HG02938 (cell line): ENCODE measurements at regions not wholly inside any gene's neighbourhood (a gene's known extent, or its start where the extent isn't known, plus 50 kb on each side); places are given as distances from the start of the nearest gene placed in this dataset.
"Not testable (repeated sequence)": the region's sequence is repeated elsewhere in the genome, so short reads cannot be mapped to it uniquely, and the experiment has no call there.

Experiments
- ATAC-seq: cut with Tn5 transposase; IDR thresholded peaks from one replicate; pipeline ENCODE4 v1.9.1; 2021; ENCODE audit warnings: mild to moderate bottlenecking, moderate library complexity; ENCODE audit not compliant: unreplicated experiment

- ATAC-seq: no peak
Observed at GRCh38 chr1:221867003-221867402, 125.1 kb upstream of the DUSP10 start.

DNA sequence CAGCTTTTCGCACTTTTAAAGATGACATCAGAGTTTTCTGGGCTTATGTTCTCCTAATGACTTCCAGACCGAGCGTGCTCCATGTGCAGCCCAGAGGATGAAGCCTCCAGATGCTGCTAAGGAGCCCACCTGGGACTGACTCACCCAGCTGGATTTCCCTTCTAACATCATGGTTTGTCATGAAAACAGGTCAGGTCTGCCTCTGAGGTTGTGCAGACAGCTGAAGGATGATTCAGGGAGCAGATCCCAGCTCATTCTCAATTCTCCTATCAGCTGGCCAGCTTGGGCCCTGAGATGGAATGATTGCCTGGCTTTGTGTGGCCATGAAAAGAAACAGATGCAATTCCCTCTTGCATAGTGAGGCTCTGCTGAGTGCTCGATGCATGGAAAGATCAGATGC, 123.9 kb upstream of the DUSP10 start:
- no peak for ATAC-seq

DNA sequence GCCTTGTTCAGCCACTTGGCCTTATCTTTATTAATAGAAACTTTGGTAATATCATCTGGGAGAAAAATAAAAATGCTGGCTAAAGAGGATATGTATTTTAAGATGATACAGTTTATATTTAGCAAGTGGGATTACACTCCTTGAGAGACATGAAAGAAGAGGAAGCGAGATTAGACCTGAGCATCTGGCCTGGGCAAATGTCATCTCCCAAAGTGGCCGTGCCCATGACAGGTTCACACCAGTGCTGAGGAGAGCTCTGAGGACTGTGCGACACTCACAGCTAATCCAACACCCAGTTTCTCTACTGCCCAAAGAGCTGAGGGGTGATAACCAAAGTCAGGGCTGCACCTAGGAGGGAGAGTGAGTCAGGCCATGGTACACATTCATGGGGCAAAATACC, 121.7 kb upstream of the DUSP10 start:
- ATAC-seq: no peak

DNA sequence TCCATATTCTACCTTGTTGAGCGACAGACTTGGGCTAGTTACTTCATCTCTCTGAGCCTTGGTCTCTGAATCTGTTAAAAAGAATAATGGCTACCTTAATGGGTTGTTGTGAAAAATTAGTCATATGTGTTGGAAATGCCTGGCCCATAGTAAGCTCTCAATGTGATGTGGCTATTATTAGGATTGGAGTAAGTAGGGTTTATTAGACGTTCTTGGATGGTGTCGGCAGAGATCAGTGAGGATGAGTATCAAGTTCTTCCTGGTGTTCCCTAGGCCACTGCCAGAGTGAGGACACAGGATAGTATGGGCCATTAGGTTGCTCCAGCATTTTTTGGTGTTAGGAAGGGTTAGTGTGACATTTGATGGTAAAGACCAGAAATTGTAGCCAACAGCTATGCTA, 121.1 kb upstream of the DUSP10 start:
- no peak for ATAC-seq

GRCh38 chr1:221858818-221859611, 117.1 kb upstream of the DUSP10 start:
- no peak for ATAC-seq

GRCh38 chr1:221857094-221857444, 115.2 kb upstream of the DUSP10 start:
- not testable (repeated sequence) for ATAC-seq

DNA sequence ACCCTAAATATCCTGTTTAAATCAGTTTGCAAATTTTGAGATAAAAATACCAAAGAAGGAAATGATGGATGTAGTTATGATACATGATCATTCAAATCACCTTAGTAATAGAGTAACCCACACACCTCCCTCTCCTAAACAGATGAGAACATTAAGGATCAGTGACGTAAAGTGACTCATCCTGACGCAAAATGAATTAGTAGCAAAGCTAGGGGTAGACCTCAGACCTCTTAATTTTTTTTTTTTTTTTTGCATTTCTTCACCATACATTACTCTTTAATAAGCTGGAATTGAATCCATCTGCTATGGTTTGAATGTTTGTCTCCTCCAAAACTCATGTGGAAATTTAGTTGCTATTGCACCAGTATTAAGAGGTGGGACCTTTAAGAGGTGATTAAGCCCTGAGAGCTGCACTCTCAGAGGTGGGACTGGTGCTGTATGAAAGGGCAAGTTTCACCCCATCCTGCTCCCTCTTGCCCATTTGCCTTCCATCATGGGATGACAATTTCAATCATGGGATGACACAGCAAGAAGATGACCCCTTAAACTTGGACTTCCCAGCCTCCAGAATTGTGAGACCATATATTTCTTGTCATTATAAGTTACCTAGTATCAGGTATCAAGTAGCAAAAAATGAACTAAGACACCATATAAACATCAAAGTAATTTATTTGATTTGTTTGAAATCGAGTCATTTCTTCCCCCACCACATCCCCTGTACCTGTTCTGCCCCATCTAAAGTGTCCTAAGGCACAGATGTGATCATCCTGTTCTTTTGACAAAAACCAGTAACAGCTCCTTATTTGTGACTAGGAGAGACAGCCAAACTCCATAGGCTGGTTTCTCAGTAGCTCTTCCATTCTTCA, 114.6 kb upstream of the DUSP10 start:
- no peak for ATAC-seq

- ATAC-seq: no peak
Observed at GRCh38 chr1:221855156-221855555, 113.3 kb upstream of the DUSP10 start.

DNA sequence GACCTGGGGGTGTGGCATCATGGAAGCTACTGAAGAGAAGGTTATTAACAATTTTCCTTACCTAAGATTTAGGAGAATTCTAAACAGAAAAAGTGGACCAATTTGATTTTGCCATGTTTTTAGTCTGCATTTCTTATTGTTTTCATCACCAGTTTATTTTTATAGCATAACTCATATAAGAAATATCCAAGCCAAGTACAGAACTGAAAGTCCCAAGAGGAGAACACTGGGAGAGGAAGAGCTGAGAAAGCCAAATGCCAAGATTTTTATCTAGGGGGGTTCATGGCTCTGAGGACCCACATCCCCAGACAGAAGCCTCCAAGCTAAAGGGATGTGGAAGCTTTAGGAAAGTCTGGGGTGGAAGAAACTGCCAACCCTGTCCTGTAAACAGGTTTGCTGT, 109.4 kb upstream of the DUSP10 start:
- no peak for ATAC-seq

DNA sequence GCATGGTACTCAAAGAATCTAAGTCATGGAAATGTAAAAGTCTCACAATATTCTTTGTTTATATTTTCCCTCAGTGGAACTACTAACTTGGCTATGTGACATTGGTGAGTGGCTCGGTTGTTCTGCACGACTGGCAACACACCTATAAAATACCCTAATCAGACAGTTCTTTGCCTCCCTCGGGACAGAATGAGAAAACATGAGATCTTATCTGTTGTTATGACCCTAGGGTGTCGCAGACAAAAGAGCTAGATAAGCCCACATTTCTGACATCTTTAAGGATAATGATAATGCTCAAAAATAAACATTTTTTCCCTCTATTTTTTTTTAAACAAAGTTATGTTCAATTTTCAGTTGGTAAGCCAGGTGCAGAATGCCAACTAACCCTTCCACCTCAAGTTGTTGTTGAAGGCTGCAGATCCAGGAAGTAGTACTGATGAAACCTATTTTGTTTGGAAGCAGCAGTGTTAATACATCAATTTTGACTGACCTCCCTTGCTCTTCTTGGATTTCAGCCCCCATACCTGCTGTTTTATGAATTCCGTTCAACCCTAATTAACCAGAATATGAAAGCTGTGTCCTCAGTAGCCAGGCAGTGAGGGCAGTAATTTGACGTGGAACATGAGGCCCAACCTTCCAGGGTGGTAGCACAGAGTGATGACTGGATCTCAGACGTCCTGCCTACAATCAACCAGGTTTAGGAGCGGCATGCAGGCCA, 108.7 kb upstream of the DUSP10 start:
- ATAC-seq: no peak

GRCh38 chr1:221849897-221850296, 108.0 kb upstream of the DUSP10 start:
- ATAC-seq: no peak

DNA sequence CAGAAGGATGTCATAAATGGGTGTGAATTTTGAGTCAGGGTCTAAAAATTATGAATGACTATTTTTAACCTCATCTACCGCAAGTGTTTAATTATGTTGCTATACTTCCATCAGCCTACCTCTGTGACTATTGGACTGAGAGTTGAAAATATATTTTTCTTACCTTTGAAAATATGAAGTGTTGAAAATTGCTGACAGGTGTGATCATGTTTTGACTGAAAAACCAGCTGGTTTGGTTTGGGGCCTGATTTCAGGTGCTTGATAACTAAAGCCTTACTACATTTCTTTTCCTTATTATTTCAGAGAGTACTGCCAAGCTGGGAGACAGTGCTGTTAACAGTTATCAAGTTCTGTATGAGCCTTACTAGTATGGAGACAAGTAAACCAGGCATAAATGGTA, 107.2 kb upstream of the DUSP10 start:
- no peak for ATAC-seq

- no peak for ATAC-seq
Observed at GRCh38 chr1:221847676-221848075, 105.8 kb upstream of the DUSP10 start.

GRCh38 chr1:221845650-221846371, 103.9 kb upstream of the DUSP10 start:
- no peak for ATAC-seq

GRCh38 chr1:221841983-221842335, 100.1 kb upstream of the DUSP10 start:
- ATAC-seq: no peak

- no peak for ATAC-seq
Observed at GRCh38 chr1:221841251-221841982, 99.5 kb upstream of the DUSP10 start.

DNA sequence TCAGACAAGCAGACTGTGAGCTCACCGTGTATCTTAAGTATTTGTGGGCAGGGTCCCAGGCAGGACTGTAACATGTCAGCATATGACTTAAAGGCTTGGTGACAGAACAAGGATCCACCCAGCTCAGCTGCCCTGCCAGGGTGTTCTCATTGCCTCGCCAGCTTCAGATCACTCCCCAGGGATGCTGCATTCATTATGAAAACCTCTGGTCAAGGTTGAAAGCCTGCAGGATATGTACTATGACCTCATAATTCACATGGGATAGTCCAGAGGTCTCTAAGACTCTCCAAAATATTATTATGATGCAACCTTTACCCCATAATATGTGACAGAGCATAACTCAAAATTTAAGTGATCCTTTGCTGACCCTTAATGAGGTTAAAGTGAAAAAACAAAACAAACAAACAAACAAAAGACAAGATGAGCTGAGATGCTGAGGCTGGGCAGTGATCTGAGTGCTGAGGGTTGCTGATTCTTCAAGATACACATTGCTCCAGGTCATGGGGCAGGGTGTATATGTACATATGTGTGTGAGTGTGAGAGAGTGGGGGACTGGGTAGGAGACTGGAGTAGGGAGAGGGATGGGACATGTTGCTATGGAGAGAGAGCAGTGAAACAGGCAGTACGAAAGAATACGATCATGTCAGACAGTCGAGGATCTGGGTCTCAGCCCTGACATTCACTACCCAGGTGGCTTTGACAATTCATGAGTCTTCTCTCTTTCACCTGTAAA, 98.8 kb upstream of the DUSP10 start:
- ATAC-seq: peak; percentile 33

- peak; percentile 89 for ATAC-seq
Observed at GRCh38 chr1:221839782-221840395, 98.0 kb upstream of the DUSP10 start.

DNA sequence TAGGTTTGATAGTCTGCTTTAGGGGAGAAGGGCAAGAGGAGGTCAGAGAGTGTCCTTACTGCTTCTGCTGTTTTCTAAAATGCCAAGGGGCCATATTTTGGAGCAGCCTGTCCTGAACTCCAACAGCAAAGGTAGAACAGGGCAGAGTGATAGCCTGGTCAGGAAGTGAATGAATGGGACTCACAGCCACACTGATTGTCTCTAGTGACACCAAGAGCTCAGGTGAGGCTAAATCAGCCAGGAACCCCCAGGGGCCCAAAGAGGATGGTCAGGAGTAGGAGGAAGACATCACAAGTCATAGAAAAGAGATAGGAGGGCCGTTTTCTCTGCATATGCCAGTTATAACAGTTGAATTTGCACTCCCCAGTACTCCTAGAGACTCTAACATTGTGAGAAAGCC, 97.4 kb upstream of the DUSP10 start:
- ATAC-seq: peak; percentile 9
